H9 (cell line): ENCODE measurements at regions not wholly inside any gene's neighbourhood (a gene's known extent, or its start where the extent isn't known, plus 50 kb on each side); places are given as distances from the start of the nearest gene placed in this dataset.

Source experiments
- DNase-seq: peaks from one replicate; pipeline ENCODE4 v3.0.0-alpha.2; 2017
- H2AFZ ChIP-seq: one replicate; pipeline ENCODE4 v1.6.1; 2013; ENCODE audit warnings: mild to moderate bottlenecking, low read length, control low read depth, moderate library complexity
- H2AK5ac ChIP-seq: 2 replicates; pipeline ENCODE4 v1.6.1; 2013; ENCODE audit warnings: low read length, control low read depth, mixed read lengths; ENCODE audit not compliant: insufficient read length
- H2BK120ac ChIP-seq: one replicate; pipeline ENCODE4 v1.6.1; 2013; ENCODE audit warnings: low read depth, mild to moderate bottlenecking, low read length, control low read depth, inconsistent platforms; ENCODE audit not compliant: poor library complexity, severe bottlenecking
- H2BK12ac ChIP-seq: 2 replicates; pipeline ENCODE4 v1.6.1; 2013; ENCODE audit warnings: low read length, control low read depth, mixed read lengths, low read depth; ENCODE audit not compliant: insufficient read length
- H2BK15ac ChIP-seq: 2 replicates; pipeline ENCODE4 v1.6.1; 2013; ENCODE audit warnings: low read depth, low read length, control low read depth
- H2BK20ac ChIP-seq: one replicate; pipeline ENCODE4 v1.6.1; 2013; ENCODE audit warnings: low read depth, mild to moderate bottlenecking, low read length, control low read depth, inconsistent platforms; ENCODE audit not compliant: poor library complexity, severe bottlenecking
- H2BK5ac ChIP-seq: 2 replicates; pipeline ENCODE4 v1.6.1; 2013; ENCODE audit warnings: low read length, control low read depth, mixed read lengths; ENCODE audit not compliant: insufficient read length
- H3K14ac ChIP-seq: 2 replicates; pipeline ENCODE4 v1.6.1; 2013; ENCODE audit warnings: low read length, control low read depth; ENCODE audit not compliant: insufficient read depth
- H3K18ac ChIP-seq: 2 replicates; pipeline ENCODE4 v1.6.1; 2013; ENCODE audit warnings: low read depth, mild to moderate bottlenecking, mixed read lengths, low read length, control low read depth; ENCODE audit not compliant: insufficient read length
- H3K23ac ChIP-seq: 2 replicates; pipeline ENCODE4 v1.6.1; 2013; ENCODE audit warnings: low read length, control low read depth, mixed read lengths, low read depth; ENCODE audit not compliant: insufficient read length
- H3K23me2 ChIP-seq: 2 replicates; pipeline ENCODE4 v1.6.1; 2013; ENCODE audit warnings: low read depth, mild to moderate bottlenecking, mixed read lengths, low read length, control low read depth; ENCODE audit not compliant: insufficient read length, poor library complexity, severe bottlenecking
- H3K27ac ChIP-seq: 2 replicates; pipeline ENCODE4 v1.5.1; 2013; ENCODE audit warnings: low read length, control low read depth, mixed read lengths, low read depth; ENCODE audit not compliant: insufficient read length
- H3K27me3 ChIP-seq: 2 replicates; pipeline ENCODE4 v1.6.1; 2013; ENCODE audit warnings: low read length, control low read depth, inconsistent platforms; ENCODE audit not compliant: insufficient read depth
- H3K4ac ChIP-seq: 2 replicates; pipeline ENCODE4 v1.6.1; 2013; ENCODE audit warnings: low read depth, mild to moderate bottlenecking, control low read depth, inconsistent platforms, low read length, moderate library complexity
- H3K4me1 ChIP-seq: 2 replicates; pipeline ENCODE4 v1.6.1; 2013; ENCODE audit warnings: low read length, control low read depth, inconsistent platforms; ENCODE audit not compliant: insufficient read depth
- H3K4me2 ChIP-seq: 2 replicates; pipeline ENCODE4 v1.6.1; 2013; ENCODE audit warnings: low read length, control low read depth, mixed read lengths; ENCODE audit not compliant: insufficient read length, insufficient read depth
- H3K56ac ChIP-seq: 2 replicates; pipeline ENCODE4 v1.6.1; 2013; ENCODE audit warnings: low read depth, mild to moderate bottlenecking, mixed read lengths, low read length, control low read depth; ENCODE audit not compliant: insufficient read length
- H3K79me1 ChIP-seq: 2 replicates; pipeline ENCODE4 v1.6.1; 2013; ENCODE audit warnings: low read depth, mild to moderate bottlenecking, moderate library complexity, low read length, control low read depth, inconsistent platforms; ENCODE audit not compliant: insufficient read depth, poor library complexity, severe bottlenecking
- H3K79me2 ChIP-seq: 2 replicates; pipeline ENCODE4 v1.6.1; 2013; ENCODE audit warnings: low read length, control low read depth, inconsistent platforms; ENCODE audit not compliant: insufficient read depth
- H3K9ac ChIP-seq: 2 replicates; pipeline ENCODE4 v1.6.1; 2013; ENCODE audit warnings: low read length, control low read depth, mixed read lengths; ENCODE audit not compliant: insufficient read length; ENCODE audit errors: extremely low read depth
- H3K9me3 ChIP-seq: one replicate; pipeline ENCODE4 v1.6.1; 2013; ENCODE audit warnings: low read depth, low read length, inconsistent platforms; ENCODE audit not compliant: control insufficient read depth
- H3T11ph ChIP-seq: one replicate; pipeline ENCODE4 v1.6.1; 2013; ENCODE audit warnings: mild to moderate bottlenecking, low read length, control low read depth, inconsistent platforms
- H4K20me1 ChIP-seq: one replicate; pipeline ENCODE4 v1.6.1; 2013; ENCODE audit not compliant: control insufficient read depth, insufficient read length, insufficient read depth
- H4K5ac ChIP-seq: 2 replicates; pipeline ENCODE4 v1.6.1; 2013; ENCODE audit warnings: low read depth, mild to moderate bottlenecking, mixed read lengths, low read length, control low read depth; ENCODE audit not compliant: insufficient read length
- H4K8ac ChIP-seq: replicated peaks from 2 replicates; pipeline ENCODE4 v1.6.1; 2013; ENCODE audit warnings: low read length, control low read depth, mixed read lengths, low read depth; ENCODE audit not compliant: insufficient read length
- H4K91ac ChIP-seq: 2 replicates; pipeline ENCODE4 v1.6.1; 2013; ENCODE audit warnings: low read depth, mild to moderate bottlenecking, moderate library complexity, mixed read lengths, low read length, control low read depth; ENCODE audit not compliant: insufficient read length
- H3K27ac Mint-ChIP-seq, 3 experiments: 2 replicates in 2 of 3; 3 replicates in 1 of 3; pipeline ENCODE4 v1.8.0; 2020 to 2021; ENCODE audit warnings: mixed read lengths in 3 of 3, mild to moderate bottlenecking in 1 of 3, moderate library complexity in 1 of 3
- H3K27me3 Mint-ChIP-seq: 2 replicates; pipeline ENCODE4 v1.8.0; 2021; ENCODE audit warnings: low read depth, mild to moderate bottlenecking, moderate library complexity, mixed read lengths
- H3K36me3 Mint-ChIP-seq, 3 experiments: 2 replicates in 2 of 3; 3 replicates in 1 of 3; pipeline ENCODE4 v1.8.0; 2020 to 2021; ENCODE audit warnings: low read depth in 3 of 3, mixed read lengths in 3 of 3; ENCODE audit not compliant: insufficient read depth in 1 of 3
- H3K4me1 Mint-ChIP-seq, 2 experiments: 2 replicates each; pipeline ENCODE4 v1.8.0; 2020; ENCODE audit warnings: mixed read lengths in 2 of 2
- H3K4me3 Mint-ChIP-seq, 2 experiments: 2 replicates in 1 of 2; 3 replicates in 1 of 2; pipeline ENCODE4 v1.8.0; 2020 to 2021; ENCODE audit warnings: mild to moderate bottlenecking in 2 of 2, mixed read lengths in 2 of 2, moderate library complexity in 1 of 2
- H3K9me3 Mint-ChIP-seq, 2 experiments: 2 replicates in 1 of 2; 3 replicates in 1 of 2; pipeline ENCODE4 v1.8.0; 2020; ENCODE audit warnings: mild to moderate bottlenecking in 2 of 2, mixed read lengths in 2 of 2, moderate library complexity in 1 of 2
- WGBS: extraction: QIAGEN DNeasy Blood & Tissue Kit; methylation state at CpG from one replicate; pipeline ENCODE4 v1.1.7; 2013; ENCODE audit warnings: missing lambda C conversion rate, low lambda C conversion rate, mixed read lengths; ENCODE audit not compliant: insufficient read length; ENCODE audit errors: extremely low coverage; 5-methylcytosine and 5-hydroxymethylcytosine counted together
- TF ChIP-seq, protein P1 (sequence below): fragments of 200-600 bp; sonication (generic); conservative IDR thresholded peaks from 3 replicates; pipeline ENCODE4 v1.8.0; 2021; ENCODE audit warnings: antibody characterized with exemption, mild to moderate bottlenecking

DNA sequence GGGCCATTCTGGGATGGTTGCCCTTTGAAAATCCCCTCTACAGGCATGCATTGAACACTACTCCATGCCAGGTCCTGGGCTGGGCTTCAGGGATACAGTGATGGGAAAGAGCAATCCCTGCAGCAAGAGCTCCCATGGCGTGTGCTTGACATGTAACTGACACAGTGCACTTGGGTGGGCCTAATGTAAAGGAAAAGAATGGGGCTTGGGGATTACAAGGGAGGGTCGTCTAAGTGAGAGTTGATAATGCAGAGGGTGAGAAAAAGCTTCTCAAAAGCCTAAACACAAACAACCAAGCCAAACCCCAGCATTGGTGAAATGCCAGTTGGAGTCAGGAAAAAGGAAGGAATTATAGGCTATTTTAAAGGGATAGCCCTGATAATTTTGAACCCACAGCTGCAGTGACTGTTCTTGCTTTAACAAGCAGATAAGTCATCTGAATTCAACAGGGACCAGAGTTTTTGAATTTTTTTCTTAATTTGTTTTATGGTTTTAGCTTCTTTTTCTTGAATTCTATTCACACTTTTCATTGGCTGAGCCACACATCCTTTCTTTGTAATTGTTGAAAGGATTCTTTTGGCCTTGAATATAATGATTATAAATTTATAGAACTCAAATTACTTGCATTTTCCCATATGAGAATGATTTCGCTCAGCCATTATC, 308.7 kb downstream of the LPIN1 start:
- H3K14ac ChIP-seq = no peak overlapping the region
- H2AFZ ChIP-seq = no peak overlapping the region
- no peak overlapping the region for H3K27ac ChIP-seq
- no peak overlapping the region for H2BK120ac ChIP-seq
- H3K23ac ChIP-seq = no peak overlapping the region
- peaks cover 2% of the 10 kb centered on the region; the same call in 1 of the 2 replicates for H3K4me1 ChIP-seq
- no peak overlapping the region for H2BK5ac ChIP-seq
- H3K56ac ChIP-seq = no peak overlapping the region
- no peak overlapping the region for H3K4ac ChIP-seq
- peaks cover 0 to 10% (median 6%) of the 10 kb centered on the region in 3 experiments; a peak in 2 of 7 replicates for H3K36me3 Mint-ChIP-seq
- no peak overlapping the region for H3K27ac Mint-ChIP-seq
- WGBS = no CpG with 5 or more reads among the region's 3 CpGs
- no peak overlapping the region for H4K8ac ChIP-seq
- no peak overlapping the region for H2AK5ac ChIP-seq
- H4K91ac ChIP-seq = no peak overlapping the region
- TF ChIP-seq, protein P1, sequence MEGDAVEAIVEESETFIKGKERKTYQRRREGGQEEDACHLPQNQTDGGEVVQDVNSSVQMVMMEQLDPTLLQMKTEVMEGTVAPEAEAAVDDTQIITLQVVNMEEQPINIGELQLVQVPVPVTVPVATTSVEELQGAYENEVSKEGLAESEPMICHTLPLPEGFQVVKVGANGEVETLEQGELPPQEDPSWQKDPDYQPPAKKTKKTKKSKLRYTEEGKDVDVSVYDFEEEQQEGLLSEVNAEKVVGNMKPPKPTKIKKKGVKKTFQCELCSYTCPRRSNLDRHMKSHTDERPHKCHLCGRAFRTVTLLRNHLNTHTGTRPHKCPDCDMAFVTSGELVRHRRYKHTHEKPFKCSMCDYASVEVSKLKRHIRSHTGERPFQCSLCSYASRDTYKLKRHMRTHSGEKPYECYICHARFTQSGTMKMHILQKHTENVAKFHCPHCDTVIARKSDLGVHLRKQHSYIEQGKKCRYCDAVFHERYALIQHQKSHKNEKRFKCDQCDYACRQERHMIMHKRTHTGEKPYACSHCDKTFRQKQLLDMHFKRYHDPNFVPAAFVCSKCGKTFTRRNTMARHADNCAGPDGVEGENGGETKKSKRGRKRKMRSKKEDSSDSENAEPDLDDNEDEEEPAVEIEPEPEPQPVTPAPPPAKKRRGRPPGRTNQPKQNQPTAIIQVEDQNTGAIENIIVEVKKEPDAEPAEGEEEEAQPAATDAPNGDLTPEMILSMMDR = no peak
- H3K79me1 ChIP-seq = no peaks in the 10 kb centered on the region
- H3K27me3 ChIP-seq = no peaks in the 10 kb centered on the region
- no peak overlapping the region for H4K5ac ChIP-seq
- DNase-seq = no peak
- H3K4me1 Mint-ChIP-seq = peaks cover 3 to 11% of the 10 kb centered on the region in 2 experiments
- no peak overlapping the region for H2BK15ac ChIP-seq
- H3K79me2 ChIP-seq = 0 out of 2 replicates have a peak, but pooled peaks cover 2% of the 10 kb centered on the region
- no peak overlapping the region for H2BK12ac ChIP-seq
- H2BK20ac ChIP-seq = no peak overlapping the region
- no peaks in the 10 kb centered on the region for H4K20me1 ChIP-seq
- H3K9me3 ChIP-seq = no peaks in the 10 kb centered on the region
- H3K23me2 ChIP-seq = no peaks in the 10 kb centered on the region
- H3K27me3 Mint-ChIP-seq = no peaks in the 10 kb centered on the region
- no peak overlapping the region for H3T11ph ChIP-seq
- no peak overlapping the region for H3K9ac ChIP-seq
- no peak overlapping the region for H3K4me3 Mint-ChIP-seq
- peaks cover 4 to 8% of the 10 kb centered on the region in 2 experiments; a peak in 3 of 5 replicates for H3K9me3 Mint-ChIP-seq
- H3K4me2 ChIP-seq = no peak overlapping the region
- H3K18ac ChIP-seq = no peak overlapping the region
